OCI-LY7 (cell line): ENCODE measurements at regions not wholly inside any gene's neighbourhood (a gene's known extent, or its start where the extent isn't known, plus 50 kb on each side); places are given as distances from the start of the nearest gene placed in this dataset.

Experiments used
- CTCF ChIP-seq: fragments of 200-600 bp; sonication (generic); conservative IDR thresholded peaks from 2 replicates; pipeline ENCODE4 v1.5.1; 2014; ENCODE audit warnings: mild to moderate bottlenecking, antibody characterized with exemption, low read length, moderate library complexity, mixed read lengths
- EZH2phosphoT487 ChIP-seq: fragments of 200-600 bp; sonication (generic); IDR thresholded peaks from 2 replicates; pipeline ENCODE4 v1.6.1; 2018; ENCODE audit warnings: low read depth, borderline replicate concordance, mild to moderate bottlenecking, mixed run types, antibody characterized with exemption, low read length, moderate library complexity, mixed read lengths

GRCh38 chr12:131250028-131250950 is 296.6 kb downstream of the ADGRD1 start:
- TF ChIP-seq EZH2phosphoT487 (no peak), CTCF (no peak)
